ENCODE measurements at regions not wholly inside any gene's neighbourhood (a gene's known extent, or its start where the extent isn't known, plus 50 kb on each side); places are given as distances from the start of the nearest gene placed in this dataset.
"Not testable (repeated sequence)": the region's sequence is repeated elsewhere in the genome, so short reads cannot be mapped to it uniquely, and the experiment has no call there.

GRCh38 chr3:176075046-176075445, 1122.2 kb downstream of the TBL1XR1 start:
- Mint-ChIP-seq H3K36me3 (no peaks in the 10 kb centered on the region), H3K9me3 (peaks cover 11 to 14% of the 10 kb centered on the region in 2 donors), H3K27ac (no peak overlapping the region)
- DNase-seq (ENCODE audit: low spot score in 2 of 2) (no peak), ATAC-seq (no peak)

GRCh38 chr3:176074096-176074495, 1123.2 kb downstream of the TBL1XR1 start:
- Mint-ChIP-seq H3K9me3 (peaks cover 10 to 14% of the 10 kb centered on the region in 2 donors), H3K36me3 (no peaks in the 10 kb centered on the region), H3K27ac (no peak overlapping the region)
- ATAC-seq (no peak), DNase-seq (ENCODE audit: low spot score in 2 of 2) (no peak)

- H3K27ac Mint-ChIP-seq: no peak overlapping the region
- ATAC-seq (no peak), DNase-seq (ENCODE audit: low spot score in 2 of 2) (no peak)
- no peaks in the 10 kb centered on the region for H3K36me3 Mint-ChIP-seq
- H3K9me3 Mint-ChIP-seq: peaks cover 6 to 18% of the 10 kb centered on the region in 2 donors
These were observed 1125.3 kb downstream of the TBL1XR1 start for GRCh38 chr3:176071943-176072342.

- ATAC-seq: no peak
- Mint-ChIP-seq H3K27ac (no peak overlapping the region), H3K36me3 (no peaks in the 10 kb centered on the region), H3K9me3 (peaks cover 0 to 10% of the 10 kb centered on the region in 2 donors)
- no peak for DNase-seq (ENCODE audit: low spot score in 2 of 2)
These were observed 1128.5 kb downstream of the TBL1XR1 start for GRCh38 chr3:176068750-176069149.

- DNase-seq (ENCODE audit: low spot score in 2 of 2): no peak
- no peak for ATAC-seq
- Mint-ChIP-seq H3K27ac (no peak overlapping the region), H3K36me3 (no peaks in the 10 kb centered on the region), H3K9me3 (peaks cover 9 to 16% of the 10 kb centered on the region in 2 donors)
These were observed 1138.4 kb downstream of the TBL1XR1 start for GRCh38 chr3:176058856-176059255.

- ATAC-seq (no peak), DNase-seq (ENCODE audit: low spot score in 2 of 2) (no peak)
- Mint-ChIP-seq H3K27ac (no peak overlapping the region), H3K9me3 (peaks cover 9 to 16% of the 10 kb centered on the region in 2 donors), H3K36me3 (no peaks in the 10 kb centered on the region)
These were observed 1141.4 kb downstream of the TBL1XR1 start for GRCh38 chr3:176055836-176056235.

GRCh38 chr3:176051766-176052165, 1145.5 kb downstream of the TBL1XR1 start:
- ATAC-seq (no peak), DNase-seq (ENCODE audit: low spot score in 2 of 2) (no peak)
- peaks cover 7 to 17% of the 10 kb centered on the region in 2 donors for H3K9me3 Mint-ChIP-seq
- no peak overlapping the region for H3K27ac Mint-ChIP-seq
- no peaks in the 10 kb centered on the region for H3K36me3 Mint-ChIP-seq

GRCh38 chr3:176046703-176047102, 1150.6 kb downstream of the TBL1XR1 start:
- no peak for ATAC-seq
- DNase-seq (ENCODE audit: low spot score in 2 of 2): no peak
- peaks cover 6 to 7% of the 10 kb centered on the region in 2 donors for H3K9me3 Mint-ChIP-seq
- no peaks in the 10 kb centered on the region for H3K36me3 Mint-ChIP-seq
- no peak overlapping the region for H3K27ac Mint-ChIP-seq

- no peak overlapping the region for H3K27ac Mint-ChIP-seq
- ATAC-seq (no peak), DNase-seq (ENCODE audit: low spot score in 2 of 2) (no peak)
- no peaks in the 10 kb centered on the region for H3K36me3 Mint-ChIP-seq
- H3K9me3 Mint-ChIP-seq: peaks cover 6 to 14% of the 10 kb centered on the region in 2 donors
These were observed 1155.5 kb downstream of the TBL1XR1 start for GRCh38 chr3:176041812-176042211.

- DNase-seq (ENCODE audit: low spot score in 2 of 2) (no peak), ATAC-seq (no peak)
- Mint-ChIP-seq H3K9me3 (peaks cover 6 to 15% of the 10 kb centered on the region in 2 donors), H3K36me3 (no peaks in the 10 kb centered on the region), H3K27ac (no peak overlapping the region)
These were observed 1156.1 kb downstream of the TBL1XR1 start for GRCh38 chr3:176041185-176041584.

GRCh38 chr3:176037636-176038035, 1159.6 kb downstream of the TBL1XR1 start:
- ATAC-seq (no peak), DNase-seq (ENCODE audit: low spot score in 2 of 2) (no peak)
- Mint-ChIP-seq H3K9me3 (peaks cover 5 to 24% of the 10 kb centered on the region in 2 donors), H3K36me3 (no peaks in the 10 kb centered on the region), H3K27ac (no peak overlapping the region)

- Mint-ChIP-seq H3K9me3 (peaks cover 5 to 19% of the 10 kb centered on the region in 2 donors), H3K27ac (no peak overlapping the region), H3K36me3 (no peaks in the 10 kb centered on the region)
- DNase-seq (ENCODE audit: low spot score in 2 of 2) (no peak), ATAC-seq (no peak)
These were observed 1165.2 kb downstream of the TBL1XR1 start for GRCh38 chr3:176032043-176032442.

- H3K9me3 Mint-ChIP-seq; H3K27ac Mint-ChIP-seq; DNase-seq (ENCODE audit: low spot score in 2 of 2); ATAC-seq; H3K36me3 Mint-ChIP-seq: not testable (repeated sequence)
These were observed 1157.1 kb downstream of the NAALADL2 start for GRCh38 chr3:176016203-176016602.

- ATAC-seq; DNase-seq (ENCODE audit: low spot score in 2 of 2); H3K36me3 Mint-ChIP-seq; H3K9me3 Mint-ChIP-seq; H3K27ac Mint-ChIP-seq: not testable (repeated sequence)
These were observed 1156.1 kb downstream of the NAALADL2 start for GRCh38 chr3:176015228-176015627.

GRCh38 chr3:176009256-176009655, 1150.1 kb downstream of the NAALADL2 start:
- Mint-ChIP-seq H3K9me3 (peaks cover 0 to 1% of the 10 kb centered on the region in 2 donors), H3K27ac (no peak overlapping the region), H3K36me3 (no peaks in the 10 kb centered on the region)
- DNase-seq (ENCODE audit: low spot score in 2 of 2): no peak
- no peak for ATAC-seq

GRCh38 chr3:176005564-176005963, 1146.4 kb downstream of the NAALADL2 start:
- DNase-seq (ENCODE audit: low spot score in 2 of 2) (no peak), ATAC-seq (no peak)
- Mint-ChIP-seq H3K9me3 (peaks cover 0 to 12% of the 10 kb centered on the region in 2 donors), H3K27ac (no peak overlapping the region), H3K36me3 (no peaks in the 10 kb centered on the region)

GRCh38 chr3:175989161-175989560, 1130.0 kb downstream of the NAALADL2 start:
- peaks cover 5 to 18% of the 10 kb centered on the region in 2 donors for H3K9me3 Mint-ChIP-seq
- no peak overlapping the region for H3K27ac Mint-ChIP-seq
- ATAC-seq (no peak), DNase-seq (ENCODE audit: low spot score in 2 of 2) (no peak)
- peaks cover 4 to 7% of the 10 kb centered on the region in 2 donors for H3K36me3 Mint-ChIP-seq

- Mint-ChIP-seq H3K9me3 (peaks cover 5 to 16% of the 10 kb centered on the region in 2 donors), H3K36me3 (peaks cover 4 to 7% of the 10 kb centered on the region in 2 donors), H3K27ac (peak overlapping the region in 1 of 2 donors; percentile 20)
- no peak for DNase-seq (ENCODE audit: low spot score in 2 of 2)
- ATAC-seq: no peak
These were observed 1129.3 kb downstream of the NAALADL2 start for GRCh38 chr3:175988401-175988800.

- Mint-ChIP-seq H3K36me3 (peaks cover 4 to 7% of the 10 kb centered on the region in 2 donors), H3K9me3 (peaks cover 5 to 16% of the 10 kb centered on the region in 2 donors)
- no peak for DNase-seq (ENCODE audit: low spot score in 2 of 2)
These were observed 1126.6 kb downstream of the NAALADL2 start for GRCh38 chr3:175985781-175986180.

More at GRCh38 chr3:175985781-175986180, 1126.6 kb downstream of the NAALADL2 start:
- H3K27ac Mint-ChIP-seq: no peak overlapping the region
- ATAC-seq: no peak

Data from activated naive CD4-positive, alpha-beta T cell treated with anti-CD3 and anti-CD28 coated beads, Interleukin-2, amount 50 U/mL, for 72 hours (primary cell).